ENCODE measurements at regions not wholly inside any gene's neighbourhood (a gene's known extent, or its start where the extent isn't known, plus 50 kb on each side); places are given as distances from the start of the nearest gene placed in this dataset.

GRCh38 chr5:4255441-4255840 is 659.8 kb downstream of the IRX1 start:
- intact Hi-C loops (cut with DNase I), result no loop called here
- no peak for DNase-seq
- no peak overlapping the region for H3K4me3 ChIP-seq
- no peaks in the 10 kb centered on the region for H3K27me3 ChIP-seq
- no peak for TF ChIP-seq CTCF (IDR thresholded peaks at IDR 0.05)
- no peaks in the 10 kb centered on the region for H3K9me3 ChIP-seq
- no peak overlapping the region for H3K9ac ChIP-seq (ENCODE audit: low read depth in 2 of 2, low read length in 2 of 2)
- H3K27ac ChIP-seq, result no peak overlapping the region
- no peaks in the 10 kb centered on the region for H3K4me1 ChIP-seq
- no peaks in the 10 kb centered on the region for H3K36me3 ChIP-seq

GRCh38 chr5:4258170-4258569 is 662.5 kb downstream of the IRX1 start:
- intact Hi-C loops (cut with DNase I), result no loop called here

GRCh38 chr5:4271193-4271592 is 675.6 kb downstream of the IRX1 start:
- TF ChIP-seq CTCF (IDR thresholded peaks at IDR 0.05), result no peak
- Histone ChIP-seq H3K9me3 (no peaks in the 10 kb centered on the region), H3K27ac (no peak overlapping the region), H3K4me1 (no peaks in the 10 kb centered on the region), H3K27me3 (no peaks in the 10 kb centered on the region), H3K4me3 (no peak overlapping the region), H3K36me3 (no peaks in the 10 kb centered on the region), H3K9ac (ENCODE audit: low read depth in 2 of 2, low read length in 2 of 2) (no peak overlapping the region)
- intact Hi-C loops (cut with DNase I), result no loop called here
- DNase-seq, result no peak

More at GRCh38 chr5:4258170-4258569, 662.5 kb downstream of the IRX1 start:
- DNase-seq, result no peak
- TF ChIP-seq CTCF (IDR thresholded peaks at IDR 0.05), result no peak
- Histone ChIP-seq H3K9me3 (no peaks in the 10 kb centered on the region), H3K36me3 (no peaks in the 10 kb centered on the region), H3K9ac (ENCODE audit: low read depth in 2 of 2, low read length in 2 of 2) (no peak overlapping the region), H3K27me3 (no peaks in the 10 kb centered on the region), H3K27ac (no peak overlapping the region), H3K4me3 (no peak overlapping the region), H3K4me1 (no peaks in the 10 kb centered on the region)

- intact Hi-C loops (cut with DNase I), result no loop called here
- no peak for DNase-seq
- H3K27ac ChIP-seq, result no peak overlapping the region
- H3K4me1 ChIP-seq, result no peaks in the 10 kb centered on the region
- H3K9me3 ChIP-seq, result no peaks in the 10 kb centered on the region
- no peaks in the 10 kb centered on the region for H3K27me3 ChIP-seq
- no peak overlapping the region for H3K9ac ChIP-seq (ENCODE audit: low read depth in 2 of 2, low read length in 2 of 2)
- no peak for TF ChIP-seq CTCF (IDR thresholded peaks at IDR 0.05)
- no peak overlapping the region for H3K4me3 ChIP-seq
- H3K36me3 ChIP-seq, result no peaks in the 10 kb centered on the region
Measured at GRCh38 chr5:4275232-4275631, 679.6 kb downstream of the IRX1 start.

- Histone ChIP-seq H3K9me3 (no peaks in the 10 kb centered on the region), H3K27me3 (no peaks in the 10 kb centered on the region), H3K27ac (no peak overlapping the region), H3K4me1 (no peaks in the 10 kb centered on the region), H3K4me3 (no peak overlapping the region), H3K9ac (ENCODE audit: low read depth in 2 of 2, low read length in 2 of 2) (no peak overlapping the region), H3K36me3 (no peaks in the 10 kb centered on the region)
- TF ChIP-seq CTCF (IDR thresholded peaks at IDR 0.05), result no peak
- intact Hi-C loops (cut with DNase I), result no loop called here
- no peak for DNase-seq
Measured at GRCh38 chr5:4294878-4295277, 699.2 kb downstream of the IRX1 start.

All from colonic mucosa (tissue), 4 donors.